ENCODE measurements at regions not wholly inside any gene's neighbourhood (a gene's known extent, or its start where the extent isn't known, plus 50 kb on each side); places are given as distances from the start of the nearest gene placed in this dataset.

DNA sequence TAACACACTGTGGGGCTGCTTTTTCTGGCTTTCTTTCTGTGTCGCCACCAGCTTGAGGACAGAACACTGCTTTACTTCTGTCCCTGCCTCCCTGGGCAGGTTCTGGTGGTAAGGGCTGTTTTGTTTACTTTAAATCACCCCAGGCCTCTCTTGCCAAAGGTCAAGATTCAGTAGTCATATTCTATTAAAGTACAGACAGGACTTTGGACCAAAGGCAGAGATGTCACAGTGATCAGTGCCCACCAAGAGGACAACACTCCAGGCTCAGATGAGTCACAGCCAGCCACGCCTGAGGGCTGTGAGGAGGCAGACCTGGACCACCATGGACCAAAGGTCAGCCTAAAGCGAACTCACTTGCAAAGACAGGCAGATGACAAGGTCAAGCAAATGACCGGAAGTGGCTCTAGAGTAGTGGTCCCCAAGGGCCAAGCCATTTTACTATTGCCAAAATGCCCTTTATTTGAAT is 200.0 kb downstream of the RHOU start (continued):
- TF ChIP-seq, protein P1, sequence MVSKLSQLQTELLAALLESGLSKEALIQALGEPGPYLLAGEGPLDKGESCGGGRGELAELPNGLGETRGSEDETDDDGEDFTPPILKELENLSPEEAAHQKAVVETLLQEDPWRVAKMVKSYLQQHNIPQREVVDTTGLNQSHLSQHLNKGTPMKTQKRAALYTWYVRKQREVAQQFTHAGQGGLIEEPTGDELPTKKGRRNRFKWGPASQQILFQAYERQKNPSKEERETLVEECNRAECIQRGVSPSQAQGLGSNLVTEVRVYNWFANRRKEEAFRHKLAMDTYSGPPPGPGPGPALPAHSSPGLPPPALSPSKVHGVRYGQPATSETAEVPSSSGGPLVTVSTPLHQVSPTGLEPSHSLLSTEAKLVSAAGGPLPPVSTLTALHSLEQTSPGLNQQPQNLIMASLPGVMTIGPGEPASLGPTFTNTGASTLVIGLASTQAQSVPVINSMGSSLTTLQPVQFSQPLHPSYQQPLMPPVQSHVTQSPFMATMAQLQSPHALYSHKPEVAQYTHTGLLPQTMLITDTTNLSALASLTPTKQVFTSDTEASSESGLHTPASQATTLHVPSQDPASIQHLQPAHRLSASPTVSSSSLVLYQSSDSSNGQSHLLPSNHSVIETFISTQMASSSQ (IDR thresholded peaks at IDR 0.05; ENCODE audit: low read depth) = 0 out of 2 replicates have a peak, but pooled peaks have one; percentile 24
- TF ChIP-seq, protein P1 (CRISPR knock-in tag; IDR thresholded peaks at IDR 0.05; ENCODE audit: borderline replicate concordance) = no peak
- TF ChIP-seq TBX3 (IDR thresholded peaks at IDR 0.05; ENCODE audit: borderline replicate concordance) (no peak), HIVEP1 (CRISPR knock-in tag; IDR thresholded peaks at IDR 0.05) (no peak), KMT2B (CRISPR knock-in tag; IDR thresholded peaks at IDR 0.05) (no peak), LCORL (IDR thresholded peaks at IDR 0.05) (no peak), LCORL (CRISPR knock-in tag; IDR thresholded peaks at IDR 0.05) (peak; percentile 67; the same call in 1 of the 2 replicates), ZFP37 (CRISPR knock-in tag; IDR thresholded peaks at IDR 0.05; ENCODE audit: borderline replicate concordance) (no peak), ZBTB7B (CRISPR knock-in tag; IDR thresholded peaks at IDR 0.05) (peak; percentile 99), ZFP36L1 (CRISPR knock-in tag; IDR thresholded peaks at IDR 0.05) (no peak), ZSCAN21 (CRISPR knock-in tag; IDR thresholded peaks at IDR 0.05; ENCODE audit: borderline replicate concordance) (no peak), HHEX (CRISPR knock-in tag; IDR thresholded peaks at IDR 0.05) (0 out of 2 replicates have a peak, but pooled peaks have one; percentile 6), NKX3-1 (CRISPR knock-in tag; IDR thresholded peaks at IDR 0.05) (0 out of 2 replicates have a peak, but pooled peaks have one; percentile 31)
- TF ChIP-seq, protein P2, sequence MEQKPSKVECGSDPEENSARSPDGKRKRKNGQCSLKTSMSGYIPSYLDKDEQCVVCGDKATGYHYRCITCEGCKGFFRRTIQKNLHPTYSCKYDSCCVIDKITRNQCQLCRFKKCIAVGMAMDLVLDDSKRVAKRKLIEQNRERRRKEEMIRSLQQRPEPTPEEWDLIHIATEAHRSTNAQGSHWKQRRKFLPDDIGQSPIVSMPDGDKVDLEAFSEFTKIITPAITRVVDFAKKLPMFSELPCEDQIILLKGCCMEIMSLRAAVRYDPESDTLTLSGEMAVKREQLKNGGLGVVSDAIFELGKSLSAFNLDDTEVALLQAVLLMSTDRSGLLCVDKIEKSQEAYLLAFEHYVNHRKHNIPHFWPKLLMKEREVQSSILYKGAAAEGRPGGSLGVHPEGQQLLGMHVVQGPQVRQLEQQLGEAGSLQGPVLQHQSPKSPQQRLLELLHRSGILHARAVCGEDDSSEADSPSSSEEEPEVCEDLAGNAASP (CRISPR knock-in tag; IDR thresholded peaks at IDR 0.05; ENCODE audit: borderline replicate concordance) = peak; percentile 61
- TF ChIP-seq, protein P3, sequence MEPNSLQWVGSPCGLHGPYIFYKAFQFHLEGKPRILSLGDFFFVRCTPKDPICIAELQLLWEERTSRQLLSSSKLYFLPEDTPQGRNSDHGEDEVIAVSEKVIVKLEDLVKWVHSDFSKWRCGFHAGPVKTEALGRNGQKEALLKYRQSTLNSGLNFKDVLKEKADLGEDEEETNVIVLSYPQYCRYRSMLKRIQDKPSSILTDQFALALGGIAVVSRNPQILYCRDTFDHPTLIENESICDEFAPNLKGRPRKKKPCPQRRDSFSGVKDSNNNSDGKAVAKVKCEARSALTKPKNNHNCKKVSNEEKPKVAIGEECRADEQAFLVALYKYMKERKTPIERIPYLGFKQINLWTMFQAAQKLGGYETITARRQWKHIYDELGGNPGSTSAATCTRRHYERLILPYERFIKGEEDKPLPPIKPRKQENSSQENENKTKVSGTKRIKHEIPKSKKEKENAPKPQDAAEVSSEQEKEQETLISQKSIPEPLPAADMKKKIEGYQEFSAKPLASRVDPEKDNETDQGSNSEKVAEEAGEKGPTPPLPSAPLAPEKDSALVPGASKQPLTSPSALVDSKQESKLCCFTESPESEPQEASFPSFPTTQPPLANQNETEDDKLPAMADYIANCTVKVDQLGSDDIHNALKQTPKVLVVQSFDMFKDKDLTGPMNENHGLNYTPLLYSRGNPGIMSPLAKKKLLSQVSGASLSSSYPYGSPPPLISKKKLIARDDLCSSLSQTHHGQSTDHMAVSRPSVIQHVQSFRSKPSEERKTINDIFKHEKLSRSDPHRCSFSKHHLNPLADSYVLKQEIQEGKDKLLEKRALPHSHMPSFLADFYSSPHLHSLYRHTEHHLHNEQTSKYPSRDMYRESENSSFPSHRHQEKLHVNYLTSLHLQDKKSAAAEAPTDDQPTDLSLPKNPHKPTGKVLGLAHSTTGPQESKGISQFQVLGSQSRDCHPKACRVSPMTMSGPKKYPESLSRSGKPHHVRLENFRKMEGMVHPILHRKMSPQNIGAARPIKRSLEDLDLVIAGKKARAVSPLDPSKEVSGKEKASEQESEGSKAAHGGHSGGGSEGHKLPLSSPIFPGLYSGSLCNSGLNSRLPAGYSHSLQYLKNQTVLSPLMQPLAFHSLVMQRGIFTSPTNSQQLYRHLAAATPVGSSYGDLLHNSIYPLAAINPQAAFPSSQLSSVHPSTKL (CRISPR knock-in tag; IDR thresholded peaks at IDR 0.05) = peak; percentile 96
- TF ChIP-seq, protein P4, sequence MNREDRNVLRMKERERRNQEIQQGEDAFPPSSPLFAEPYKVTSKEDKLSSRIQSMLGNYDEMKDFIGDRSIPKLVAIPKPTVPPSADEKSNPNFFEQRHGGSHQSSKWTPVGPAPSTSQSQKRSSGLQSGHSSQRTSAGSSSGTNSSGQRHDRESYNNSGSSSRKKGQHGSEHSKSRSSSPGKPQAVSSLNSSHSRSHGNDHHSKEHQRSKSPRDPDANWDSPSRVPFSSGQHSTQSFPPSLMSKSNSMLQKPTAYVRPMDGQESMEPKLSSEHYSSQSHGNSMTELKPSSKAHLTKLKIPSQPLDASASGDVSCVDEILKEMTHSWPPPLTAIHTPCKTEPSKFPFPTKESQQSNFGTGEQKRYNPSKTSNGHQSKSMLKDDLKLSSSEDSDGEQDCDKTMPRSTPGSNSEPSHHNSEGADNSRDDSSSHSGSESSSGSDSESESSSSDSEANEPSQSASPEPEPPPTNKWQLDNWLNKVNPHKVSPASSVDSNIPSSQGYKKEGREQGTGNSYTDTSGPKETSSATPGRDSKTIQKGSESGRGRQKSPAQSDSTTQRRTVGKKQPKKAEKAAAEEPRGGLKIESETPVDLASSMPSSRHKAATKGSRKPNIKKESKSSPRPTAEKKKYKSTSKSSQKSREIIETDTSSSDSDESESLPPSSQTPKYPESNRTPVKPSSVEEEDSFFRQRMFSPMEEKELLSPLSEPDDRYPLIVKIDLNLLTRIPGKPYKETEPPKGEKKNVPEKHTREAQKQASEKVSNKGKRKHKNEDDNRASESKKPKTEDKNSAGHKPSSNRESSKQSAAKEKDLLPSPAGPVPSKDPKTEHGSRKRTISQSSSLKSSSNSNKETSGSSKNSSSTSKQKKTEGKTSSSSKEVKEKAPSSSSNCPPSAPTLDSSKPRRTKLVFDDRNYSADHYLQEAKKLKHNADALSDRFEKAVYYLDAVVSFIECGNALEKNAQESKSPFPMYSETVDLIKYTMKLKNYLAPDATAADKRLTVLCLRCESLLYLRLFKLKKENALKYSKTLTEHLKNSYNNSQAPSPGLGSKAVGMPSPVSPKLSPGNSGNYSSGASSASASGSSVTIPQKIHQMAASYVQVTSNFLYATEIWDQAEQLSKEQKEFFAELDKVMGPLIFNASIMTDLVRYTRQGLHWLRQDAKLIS (CRISPR knock-in tag; IDR thresholded peaks at IDR 0.05) = no peak

Data from HepG2 (cell line).